GM13976 (cell line): ENCODE measurements at regions not wholly inside any gene's neighbourhood (a gene's known extent, or its start where the extent isn't known, plus 50 kb on each side); places are given as distances from the start of the nearest gene placed in this dataset.

Experiments used
- DNase-seq: peaks from one replicate; pipeline ENCODE4 v3.0.0; 2012; ENCODE audit warnings: low spot score
- in situ Hi-C: fragments of 300-500 bp; cut with MboI; formaldehyde crosslinking; loops from one replicate; pipeline ENCODE4 v1.12.0; 2022; ENCODE audit warnings: low sequenced_read_pairs, mixed read lengths, inconsistent platforms; ENCODE audit not compliant: unreplicated experiment
- TF ChIP-seq, protein P1 (sequence below): IDR thresholded peaks from 2 replicates; pipeline ENCODE4 v1.5.1; 2012; ENCODE audit warnings: borderline replicate concordance, mild to moderate bottlenecking; ENCODE audit not compliant: insufficient read depth; ENCODE audit errors: extremely low read depth, missing control alignments, control extremely low read depth

DNA sequence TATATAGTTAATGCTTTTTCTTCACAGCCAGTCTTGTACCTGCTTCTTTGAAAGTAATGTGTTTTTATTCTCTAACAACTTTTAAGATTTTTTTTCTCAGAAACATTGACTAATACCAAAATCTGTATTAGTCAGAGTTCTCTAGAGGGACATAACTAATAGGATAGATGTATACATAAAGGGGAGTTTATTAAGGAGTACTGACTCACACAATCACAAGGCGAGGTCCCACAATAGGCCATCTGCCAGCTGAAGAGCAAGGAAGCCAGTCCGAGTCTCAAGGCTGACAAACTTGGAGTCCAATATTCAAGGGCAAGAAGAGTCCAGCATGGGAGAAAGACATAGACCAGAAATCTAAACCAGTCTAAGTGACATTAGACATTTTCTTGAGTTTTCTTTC is 140.0 kb downstream of the RAB38 start:
- DNase-seq, result no peak
- in situ Hi-C loops, result no loop called here
- TF ChIP-seq, protein P1, sequence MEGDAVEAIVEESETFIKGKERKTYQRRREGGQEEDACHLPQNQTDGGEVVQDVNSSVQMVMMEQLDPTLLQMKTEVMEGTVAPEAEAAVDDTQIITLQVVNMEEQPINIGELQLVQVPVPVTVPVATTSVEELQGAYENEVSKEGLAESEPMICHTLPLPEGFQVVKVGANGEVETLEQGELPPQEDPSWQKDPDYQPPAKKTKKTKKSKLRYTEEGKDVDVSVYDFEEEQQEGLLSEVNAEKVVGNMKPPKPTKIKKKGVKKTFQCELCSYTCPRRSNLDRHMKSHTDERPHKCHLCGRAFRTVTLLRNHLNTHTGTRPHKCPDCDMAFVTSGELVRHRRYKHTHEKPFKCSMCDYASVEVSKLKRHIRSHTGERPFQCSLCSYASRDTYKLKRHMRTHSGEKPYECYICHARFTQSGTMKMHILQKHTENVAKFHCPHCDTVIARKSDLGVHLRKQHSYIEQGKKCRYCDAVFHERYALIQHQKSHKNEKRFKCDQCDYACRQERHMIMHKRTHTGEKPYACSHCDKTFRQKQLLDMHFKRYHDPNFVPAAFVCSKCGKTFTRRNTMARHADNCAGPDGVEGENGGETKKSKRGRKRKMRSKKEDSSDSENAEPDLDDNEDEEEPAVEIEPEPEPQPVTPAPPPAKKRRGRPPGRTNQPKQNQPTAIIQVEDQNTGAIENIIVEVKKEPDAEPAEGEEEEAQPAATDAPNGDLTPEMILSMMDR, result no peak

- TF ChIP-seq, protein P1, result no peak
- DNase-seq, result no peak
- in situ Hi-C loops, result loop anchor here (25.0 kb wide), 1 partner anchor 520 kb away; no protein-coding TSS in a partner anchor
These were observed 157.6 kb downstream of the RAB38 start for GRCh38 chr11:88017666-88018065.

DNA sequence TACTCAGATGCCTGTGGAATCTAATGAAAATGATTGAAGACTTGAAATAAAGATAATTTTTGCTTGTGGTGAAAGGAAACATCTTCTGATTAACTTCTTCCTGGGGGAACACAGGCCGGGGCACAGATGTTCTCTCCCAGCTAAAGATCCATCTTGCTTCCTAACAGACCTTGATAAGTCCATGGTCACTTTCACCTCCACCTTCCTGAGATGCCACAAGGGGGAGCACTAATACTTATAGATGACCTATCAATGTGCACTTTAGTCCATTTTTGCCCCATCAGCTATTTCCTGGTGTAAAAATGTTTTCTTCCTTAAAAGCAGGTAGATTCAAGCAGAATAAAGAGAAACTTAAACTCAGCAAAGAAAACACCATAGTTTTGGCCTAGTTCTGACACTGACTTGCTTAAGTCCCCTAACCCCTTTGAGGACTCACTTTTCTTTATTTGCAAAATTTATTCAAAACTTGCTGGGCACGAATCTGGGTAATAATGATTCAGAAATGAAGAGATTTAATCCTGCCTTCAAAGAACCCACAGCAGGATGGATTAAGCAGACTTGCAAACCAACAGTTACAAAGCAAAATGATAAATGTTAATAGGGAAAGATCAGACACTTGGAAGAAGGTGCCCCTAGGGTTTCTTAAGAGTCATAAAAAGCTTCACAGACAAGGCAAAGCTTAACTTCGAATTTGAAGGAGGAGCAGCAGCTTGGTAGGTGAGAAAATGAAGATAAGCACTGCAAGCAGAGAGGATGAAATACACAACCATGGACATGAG is 158.7 kb downstream of the RAB38 start:
- TF ChIP-seq, protein P1, result peak; percentile 71
- in situ Hi-C loops, result loop anchor here (25.0 kb wide), 1 partner anchor 521 kb away; no protein-coding TSS in a partner anchor
- peak; percentile 33 for DNase-seq

DNA sequence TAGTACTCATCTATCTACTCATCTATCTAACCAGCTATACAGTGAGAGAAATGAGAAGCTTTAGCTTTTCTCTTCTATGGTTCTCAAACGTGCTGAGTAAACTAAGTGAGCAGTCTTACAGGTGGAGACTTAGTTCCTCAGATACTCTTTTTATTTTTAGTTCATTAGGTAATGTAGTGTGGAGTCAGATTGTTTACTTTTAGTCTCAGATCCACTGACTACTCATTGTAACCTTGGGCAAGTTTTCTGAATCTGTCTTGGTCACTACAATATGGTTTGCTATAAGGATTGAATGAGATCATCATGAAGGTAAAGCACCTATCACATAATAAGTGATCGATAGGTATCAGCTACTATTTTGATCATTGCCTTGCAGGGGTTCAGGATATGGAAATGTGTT is 160.1 kb downstream of the RAB38 start:
- no peak for DNase-seq
- TF ChIP-seq, protein P1, result no peak
- in situ Hi-C loops, result loop anchor here (25.0 kb wide), 1 partner anchor 522 kb away; no protein-coding TSS in a partner anchor

- in situ Hi-C loops, result loop anchor here (25.0 kb wide), 1 partner anchor 524 kb away; no protein-coding TSS in a partner anchor
- TF ChIP-seq, protein P1, result no peak
These were observed 161.7 kb downstream of the RAB38 start for GRCh38 chr11:88013508-88014065.

DNA sequence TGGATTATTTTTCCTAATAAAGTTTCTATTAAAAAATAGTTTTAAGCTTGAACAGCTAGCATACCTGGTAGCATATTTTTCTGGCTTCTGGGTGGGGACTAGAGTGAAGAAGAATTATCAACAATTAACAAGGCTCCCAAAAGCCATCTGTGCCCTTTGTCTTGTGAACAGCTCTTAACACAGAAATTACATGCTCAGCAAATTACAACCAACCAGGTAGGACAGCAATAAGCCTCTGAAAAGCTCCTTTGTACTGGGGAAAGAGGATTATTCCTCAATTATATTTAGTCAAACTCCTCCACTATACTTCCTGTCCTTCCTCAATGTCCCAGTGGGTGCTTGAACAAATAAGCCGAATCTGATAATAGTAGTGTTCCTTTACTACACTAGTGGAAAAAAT is 162.8 kb downstream of the RAB38 start:
- in situ Hi-C loops, result loop anchor here (25.0 kb wide), 1 partner anchor 525 kb away; no protein-coding TSS in a partner anchor
- TF ChIP-seq, protein P1, result no peak
- no peak for DNase-seq

More at GRCh38 chr11:88013508-88014065, 161.7 kb downstream of the RAB38 start:
- no peak for DNase-seq
